Tibial nerve (tissue), 4 donors: ENCODE measurements at regions not wholly inside any gene's neighbourhood (a gene's known extent, or its start where the extent isn't known, plus 50 kb on each side); places are given as distances from the start of the nearest gene placed in this dataset.

Experiments
- DNase-seq, 2 donors: peaks; one replicate each; pipeline ENCODE4 v3.0.0-alpha.2; 2019; ENCODE audit warnings: low spot score in 2 of 2
- H3K27ac ChIP-seq, 4 donors: fragments of 200-600 bp; sonication (generic) in 3 of 4; one replicate each; pipeline ENCODE4 v1.5.1; 2017 to 2019; ENCODE audit warnings: mild to moderate bottlenecking in 1 of 4
- H3K27me3 ChIP-seq, 2 donors: fragments of 200-600 bp; sonication (generic) in 1 of 2; one replicate each; pipeline versions ENCODE4 v1.5.1 to v1.6.0; 2017 to 2019
- H3K36me3 ChIP-seq, 3 donors: fragments of 200-600 bp; sonication (generic); one replicate each; pipeline ENCODE4 v1.5.1; 2018 to 2019
- H3K4me1 ChIP-seq, 4 donors: fragments of 200-600 bp; sonication (generic) in 3 of 4; one replicate each; pipeline ENCODE4 v1.5.1; 2017 to 2019
- H3K4me3 ChIP-seq, 4 donors: fragments of 200-600 bp; sonication (generic) in 3 of 4; one replicate each; pipeline ENCODE4 v1.5.1; 2017 to 2019; ENCODE audit warnings: mild to moderate bottlenecking in 1 of 4, moderate library complexity in 1 of 4
- H3K9me3 ChIP-seq, 4 donors: fragments of 200-600 bp; sonication (generic) in 3 of 4; one replicate each; pipeline ENCODE4 v1.5.1; 2017 to 2019
- EP300 ChIP-seq, 2 donors: sonication (generic); formaldehyde crosslinking; IDR thresholded peaks; one replicate each; pipeline ENCODE4 v1.6.1; 2017; ENCODE audit warnings: antibody characterized with exemption in 2 of 2, mild to moderate bottlenecking in 1 of 2
- POLR2A ChIP-seq, 2 donors: fragments of 450-650 bp; IDR thresholded peaks; one replicate each; pipeline ENCODE4 v1.6.1; 2017; ENCODE audit warnings: antibody characterized with exemption in 2 of 2, mild to moderate bottlenecking in 2 of 2, moderate library complexity in 2 of 2
- WGBS, 2 donors: methylation state at CpG; one replicate each; pipeline ENCODE4 v1.1.5; 2018; 5-methylcytosine and 5-hydroxymethylcytosine counted together
- TF ChIP-seq, protein P1 (sequence below), 5 experiments: fragments of 200-600 bp in 3 of 5; fragments of 450-650 bp in 2 of 5; sonication (generic) in 3 of 5; IDR thresholded peaks; one replicate each; pipeline ENCODE4 v1.5.1; 2016 to 2019; ENCODE audit warnings: antibody characterized with exemption in 5 of 5, mild to moderate bottlenecking in 3 of 5, moderate library complexity in 2 of 5

DNA sequence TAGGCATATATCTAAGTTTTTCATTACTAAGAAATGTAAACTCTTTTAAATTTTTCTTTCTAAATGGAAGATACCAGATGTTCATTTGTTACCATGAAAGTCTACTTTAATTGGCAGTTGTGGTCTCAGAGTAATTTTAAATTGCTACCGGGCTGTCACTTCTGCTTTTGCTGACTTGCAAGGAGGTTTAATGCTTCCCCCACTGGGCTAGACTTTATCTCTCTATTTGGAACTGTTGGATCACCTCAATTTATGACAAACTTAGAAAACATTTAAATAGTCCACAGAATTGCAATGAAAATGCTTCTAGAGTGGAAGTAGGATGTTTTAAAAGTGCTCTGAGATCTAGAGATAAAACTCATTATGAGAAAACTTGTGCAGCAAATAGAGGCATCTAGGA, 479.8 kb upstream of the GOT2 start:
- no peak overlapping the region for H3K4me3 ChIP-seq
- DNase-seq, result no peak
- WGBS, 2 donors, result 53 to 68% methylated on average over 1 of the region's 1 CpG
- H3K4me1 ChIP-seq, result peaks cover 0 to 19% (median 7%) of the 10 kb centered on the region in 4 donors
- no peaks in the 10 kb centered on the region for H3K9me3 ChIP-seq
- H3K27ac ChIP-seq, result no peak overlapping the region
- TF ChIP-seq, protein P1, sequence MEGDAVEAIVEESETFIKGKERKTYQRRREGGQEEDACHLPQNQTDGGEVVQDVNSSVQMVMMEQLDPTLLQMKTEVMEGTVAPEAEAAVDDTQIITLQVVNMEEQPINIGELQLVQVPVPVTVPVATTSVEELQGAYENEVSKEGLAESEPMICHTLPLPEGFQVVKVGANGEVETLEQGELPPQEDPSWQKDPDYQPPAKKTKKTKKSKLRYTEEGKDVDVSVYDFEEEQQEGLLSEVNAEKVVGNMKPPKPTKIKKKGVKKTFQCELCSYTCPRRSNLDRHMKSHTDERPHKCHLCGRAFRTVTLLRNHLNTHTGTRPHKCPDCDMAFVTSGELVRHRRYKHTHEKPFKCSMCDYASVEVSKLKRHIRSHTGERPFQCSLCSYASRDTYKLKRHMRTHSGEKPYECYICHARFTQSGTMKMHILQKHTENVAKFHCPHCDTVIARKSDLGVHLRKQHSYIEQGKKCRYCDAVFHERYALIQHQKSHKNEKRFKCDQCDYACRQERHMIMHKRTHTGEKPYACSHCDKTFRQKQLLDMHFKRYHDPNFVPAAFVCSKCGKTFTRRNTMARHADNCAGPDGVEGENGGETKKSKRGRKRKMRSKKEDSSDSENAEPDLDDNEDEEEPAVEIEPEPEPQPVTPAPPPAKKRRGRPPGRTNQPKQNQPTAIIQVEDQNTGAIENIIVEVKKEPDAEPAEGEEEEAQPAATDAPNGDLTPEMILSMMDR (IDR thresholded peaks at IDR 0.05), result no peak
- TF ChIP-seq POLR2A (IDR thresholded peaks at IDR 0.05) (no peak), EP300 (IDR thresholded peaks at IDR 0.05) (no peak)
- no peaks in the 10 kb centered on the region for H3K27me3 ChIP-seq
- H3K36me3 ChIP-seq, result no peaks in the 10 kb centered on the region

DNA sequence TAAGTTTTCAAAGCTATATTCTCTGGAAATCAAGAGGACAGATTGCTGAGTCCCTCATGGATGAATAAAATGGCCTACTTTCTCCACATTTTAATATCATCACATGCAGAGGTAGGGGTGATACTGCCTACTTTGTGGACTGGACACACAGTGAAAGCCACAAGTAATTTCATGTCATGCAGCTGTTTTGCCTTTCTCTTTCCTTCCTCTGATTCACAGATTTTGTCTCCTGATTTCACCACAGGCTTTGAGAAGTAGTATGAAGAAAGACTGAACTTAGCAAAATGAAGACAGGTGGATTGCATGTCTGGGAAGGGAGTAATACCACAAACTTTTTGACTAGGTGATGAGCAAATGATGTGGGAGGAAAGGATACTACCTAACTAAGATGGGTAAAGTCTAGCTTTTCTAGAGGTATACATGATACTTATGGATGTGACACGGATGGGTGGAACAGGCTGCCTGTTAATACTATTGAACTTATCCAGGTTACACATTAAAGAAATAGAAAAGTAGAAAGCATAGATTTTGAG, 478.4 kb upstream of the GOT2 start:
- Histone ChIP-seq H3K27ac (no peak overlapping the region), H3K36me3 (no peaks in the 10 kb centered on the region), H3K27me3 (no peaks in the 10 kb centered on the region), H3K4me1 (peaks cover 0 to 19% (median 7%) of the 10 kb centered on the region in 4 donors), H3K4me3 (no peak overlapping the region), H3K9me3 (no peaks in the 10 kb centered on the region)
- WGBS, 2 donors, result 97 to 98% methylated on average over 1 of the region's 1 CpG
- TF ChIP-seq EP300 (IDR thresholded peaks at IDR 0.05) (no peak), POLR2A (IDR thresholded peaks at IDR 0.05) (no peak)
- TF ChIP-seq, protein P1 (IDR thresholded peaks at IDR 0.05), result no peak
- no peak for DNase-seq

DNA sequence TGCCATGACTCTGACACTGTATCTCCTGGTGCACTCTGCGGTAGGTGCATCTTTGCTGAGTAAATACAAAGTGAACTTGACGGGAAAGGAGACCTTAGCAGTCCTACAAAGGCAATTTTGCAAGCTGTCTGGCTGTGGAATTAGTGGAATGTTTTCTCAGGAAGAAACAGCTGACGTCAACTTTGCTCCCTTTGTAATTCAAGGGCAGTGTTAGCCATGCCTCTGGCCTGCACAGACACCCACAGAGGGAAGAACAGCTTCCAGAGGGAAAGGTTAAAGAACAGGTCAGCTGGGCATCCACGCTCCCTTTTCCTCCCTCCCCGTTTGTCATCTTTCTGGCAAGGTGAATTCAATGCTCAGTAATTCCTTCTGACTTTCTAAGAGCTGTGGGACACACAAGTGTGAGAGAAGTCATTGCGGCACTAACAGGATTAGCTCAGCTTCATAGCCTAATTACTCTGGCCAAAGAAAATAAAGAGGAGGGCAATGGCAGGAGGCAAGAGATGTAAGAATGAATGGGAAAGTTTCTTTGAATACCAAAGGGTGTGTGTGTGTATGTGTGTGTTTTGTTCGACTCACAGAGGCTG, 476.9 kb upstream of the GOT2 start:
- H3K27ac ChIP-seq, result peak overlapping the region in 2 of 4 donors; percentile 26 to 56
- no peaks in the 10 kb centered on the region for H3K9me3 ChIP-seq
- no peak overlapping the region for H3K4me3 ChIP-seq
- 19% methylated on average over 7 of the region's 7 CpGs for WGBS, 2 donors
- peak; percentile 14 to 41 for DNase-seq
- no peaks in the 10 kb centered on the region for H3K36me3 ChIP-seq
- peaks cover 0 to 19% (median 7%) of the 10 kb centered on the region in 4 donors for H3K4me1 ChIP-seq
- TF ChIP-seq EP300 (IDR thresholded peaks at IDR 0.05) (peak in 1 of 2 donors; percentile 79), POLR2A (IDR thresholded peaks at IDR 0.05) (no peak)
- TF ChIP-seq, protein P1 (IDR thresholded peaks at IDR 0.05), result no peak
- H3K27me3 ChIP-seq, result no peaks in the 10 kb centered on the region

DNA sequence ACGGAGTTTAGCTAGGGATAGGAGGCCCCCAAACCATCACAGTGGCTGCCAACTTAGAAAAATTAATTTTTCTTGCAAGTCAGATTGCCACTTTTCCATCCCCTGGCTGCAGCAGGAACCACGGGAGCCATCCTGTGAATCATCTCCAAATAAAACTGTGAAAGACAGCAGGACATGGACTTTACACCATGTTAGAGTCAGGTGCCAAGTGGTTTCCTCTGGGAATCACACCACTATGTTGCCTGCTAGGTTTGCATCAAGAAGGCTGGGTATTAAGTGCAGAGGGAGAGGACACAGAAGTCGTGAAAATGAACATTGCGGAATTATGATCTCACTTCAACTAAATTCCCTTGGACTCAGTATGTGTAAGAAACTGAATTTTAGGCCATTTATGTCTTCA, 471.3 kb upstream of the GOT2 start:
- no peaks in the 10 kb centered on the region for H3K36me3 ChIP-seq
- H3K4me1 ChIP-seq, result peaks cover 0 to 2% (median 0%) of the 10 kb centered on the region in 4 donors
- no peak overlapping the region for H3K27ac ChIP-seq
- H3K27me3 ChIP-seq, result no peaks in the 10 kb centered on the region
- TF ChIP-seq POLR2A (IDR thresholded peaks at IDR 0.05) (no peak), EP300 (IDR thresholded peaks at IDR 0.05) (no peak)
- TF ChIP-seq, protein P1 (IDR thresholded peaks at IDR 0.05), result no peak
- no peaks in the 10 kb centered on the region for H3K9me3 ChIP-seq
- H3K4me3 ChIP-seq, result no peak overlapping the region
- no peak for DNase-seq
- WGBS, 2 donors, result 89 to 90% methylated on average over 4 of the region's 4 CpGs

DNA sequence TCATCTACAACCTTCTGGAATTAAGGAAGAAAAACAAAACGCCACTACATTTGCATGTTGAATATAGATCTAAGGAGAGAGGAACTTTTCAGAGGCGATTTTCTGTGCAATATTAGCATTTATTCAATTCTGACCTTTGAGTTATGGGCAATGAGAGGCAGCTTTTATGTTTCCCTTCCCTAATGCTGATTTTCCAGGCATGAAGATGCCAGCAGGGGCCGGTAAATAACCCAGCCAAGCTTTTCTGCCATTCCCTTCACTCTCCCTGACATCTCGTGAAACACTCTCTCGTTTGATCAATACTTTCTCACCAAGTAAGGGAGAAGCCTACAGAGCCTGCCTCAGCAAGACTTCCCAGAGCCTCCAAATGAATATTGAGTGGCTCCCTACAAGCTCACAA, 470.5 kb upstream of the GOT2 start:
- Histone ChIP-seq H3K9me3 (no peaks in the 10 kb centered on the region), H3K4me1 (no peaks in the 10 kb centered on the region), H3K27ac (no peak overlapping the region), H3K4me3 (no peak overlapping the region), H3K36me3 (no peaks in the 10 kb centered on the region), H3K27me3 (no peaks in the 10 kb centered on the region)
- WGBS, 2 donors, result 58 to 65% methylated on average over 5 of the region's 5 CpGs
- TF ChIP-seq EP300 (IDR thresholded peaks at IDR 0.05) (no peak), POLR2A (IDR thresholded peaks at IDR 0.05) (no peak)
- TF ChIP-seq, protein P1 (IDR thresholded peaks at IDR 0.05), result no peak
- no peak for DNase-seq
